Immature natural killer cell (primary cell): ENCODE measurements at regions not wholly inside any gene's neighbourhood (a gene's known extent, or its start where the extent isn't known, plus 50 kb on each side); places are given as distances from the start of the nearest gene placed in this dataset.

Experiments
- DNase-seq, 3 donors: peaks; one replicate each; pipeline ENCODE4 v3.0.0; 2022; ENCODE audit warnings: mixed read lengths in 1 of 3
- H3K27ac Mint-ChIP-seq, 6 donors: one replicate each; pipeline ENCODE4 v1.8.0; 2020; ENCODE audit warnings: mixed read lengths in 6 of 6, mild to moderate bottlenecking in 5 of 6, inconsistent platforms in 4 of 6, moderate library complexity in 3 of 6
- H3K27me3 Mint-ChIP-seq, 3 donors: one replicate each; pipeline ENCODE4 v1.8.0; 2020 to 2021; ENCODE audit warnings: low read depth in 3 of 3, mild to moderate bottlenecking in 3 of 3, mixed read lengths in 3 of 3, moderate library complexity in 3 of 3, inconsistent platforms in 1 of 3
- H3K36me3 Mint-ChIP-seq, 3 donors: one replicate each; pipeline ENCODE4 v1.8.0; 2020; ENCODE audit warnings: mixed read lengths in 3 of 3, inconsistent platforms in 2 of 3, mild to moderate bottlenecking in 2 of 3
- H3K4me1 Mint-ChIP-seq, 2 donors: one replicate each; pipeline ENCODE4 v1.8.0; 2020; ENCODE audit warnings: inconsistent platforms in 2 of 2, mild to moderate bottlenecking in 2 of 2, mixed read lengths in 2 of 2, moderate library complexity in 1 of 2
- H3K4me3 Mint-ChIP-seq, 5 donors: one replicate each; pipeline ENCODE4 v1.8.0; 2020; ENCODE audit warnings: mild to moderate bottlenecking in 5 of 5, mixed read lengths in 5 of 5, inconsistent platforms in 3 of 5, moderate library complexity in 3 of 5
- H3K9me3 Mint-ChIP-seq, 6 donors: one replicate each; pipeline ENCODE4 v1.8.0; 2020; ENCODE audit warnings: mild to moderate bottlenecking in 6 of 6, mixed read lengths in 6 of 6, inconsistent platforms in 4 of 6, moderate library complexity in 3 of 6

GRCh38 chr12:25784669-25785068, 173.8 kb upstream of the RASSF8 start:
- Mint-ChIP-seq H3K9me3 (no peaks in the 10 kb centered on the region), H3K4me1 (no peaks in the 10 kb centered on the region), H3K27ac (no peak overlapping the region), H3K4me3 (no peak overlapping the region), H3K27me3 (peaks cover 0 to 3% (median 0%) of the 10 kb centered on the region in 3 donors), H3K36me3 (no peaks in the 10 kb centered on the region)
- no peak for DNase-seq

GRCh38 chr12:25785134-25785533, 173.3 kb upstream of the RASSF8 start:
- Mint-ChIP-seq H3K4me3 (no peak overlapping the region), H3K9me3 (no peaks in the 10 kb centered on the region), H3K27me3 (peaks cover 0 to under 1% (median 0%) of the 10 kb centered on the region in 3 donors), H3K27ac (no peak overlapping the region), H3K4me1 (no peaks in the 10 kb centered on the region), H3K36me3 (no peaks in the 10 kb centered on the region)
- no peak for DNase-seq

- no peak overlapping the region for H3K27ac Mint-ChIP-seq
- no peaks in the 10 kb centered on the region for H3K27me3 Mint-ChIP-seq
- H3K9me3 Mint-ChIP-seq = peaks cover 0 to 1% (median 0%) of the 10 kb centered on the region in 6 donors
- no peaks in the 10 kb centered on the region for H3K4me1 Mint-ChIP-seq
- DNase-seq = no peak
- H3K36me3 Mint-ChIP-seq = no peaks in the 10 kb centered on the region
- no peak overlapping the region for H3K4me3 Mint-ChIP-seq
Observed at GRCh38 chr12:25787701-25788100, 170.8 kb upstream of the RASSF8 start.

- no peak for DNase-seq
- H3K4me1 Mint-ChIP-seq = no peaks in the 10 kb centered on the region
- H3K36me3 Mint-ChIP-seq = no peaks in the 10 kb centered on the region
- no peak overlapping the region for H3K27ac Mint-ChIP-seq
- H3K27me3 Mint-ChIP-seq = no peaks in the 10 kb centered on the region
- no peak overlapping the region for H3K4me3 Mint-ChIP-seq
- peaks cover 0 to 4% (median 0%) of the 10 kb centered on the region in 6 donors for H3K9me3 Mint-ChIP-seq
Observed at GRCh38 chr12:25788707-25789442, 169.6 kb upstream of the RASSF8 start.

- DNase-seq = no peak
- H3K9me3 Mint-ChIP-seq = peaks cover 0 to 4% (median 0%) of the 10 kb centered on the region in 6 donors
- H3K36me3 Mint-ChIP-seq = no peaks in the 10 kb centered on the region
- no peak overlapping the region for H3K27ac Mint-ChIP-seq
- no peaks in the 10 kb centered on the region for H3K27me3 Mint-ChIP-seq
- no peaks in the 10 kb centered on the region for H3K4me1 Mint-ChIP-seq
- H3K4me3 Mint-ChIP-seq = no peak overlapping the region
Observed at GRCh38 chr12:25789541-25789944, 168.9 kb upstream of the RASSF8 start.

- Mint-ChIP-seq H3K9me3 (peaks cover 0 to 4% (median 0%) of the 10 kb centered on the region in 6 donors), H3K36me3 (no peaks in the 10 kb centered on the region), H3K27ac (no peak overlapping the region), H3K4me3 (no peak overlapping the region), H3K4me1 (no peaks in the 10 kb centered on the region), H3K27me3 (peaks cover 0 to 2% (median 0%) of the 10 kb centered on the region in 3 donors)
- DNase-seq = no peak
Observed at GRCh38 chr12:25792031-25792430, 166.5 kb upstream of the RASSF8 start.

GRCh38 chr12:25793196-25793595, 165.3 kb upstream of the RASSF8 start:
- DNase-seq = no peak
- H3K27me3 Mint-ChIP-seq = peaks cover 0 to 2% (median 0%) of the 10 kb centered on the region in 3 donors
- H3K36me3 Mint-ChIP-seq = no peaks in the 10 kb centered on the region
- no peaks in the 10 kb centered on the region for H3K4me1 Mint-ChIP-seq
- no peak overlapping the region for H3K27ac Mint-ChIP-seq
- H3K4me3 Mint-ChIP-seq = no peak overlapping the region
- H3K9me3 Mint-ChIP-seq = peaks cover 0 to 4% (median 0%) of the 10 kb centered on the region in 6 donors

GRCh38 chr12:25794571-25794970, 163.9 kb upstream of the RASSF8 start:
- Mint-ChIP-seq H3K9me3 (peaks cover 0 to 4% (median 0%) of the 10 kb centered on the region in 6 donors), H3K27me3 (peaks cover 0 to 2% (median 0%) of the 10 kb centered on the region in 3 donors), H3K4me3 (no peak overlapping the region), H3K4me1 (no peaks in the 10 kb centered on the region), H3K27ac (no peak overlapping the region), H3K36me3 (no peaks in the 10 kb centered on the region)
- no peak for DNase-seq

- peaks cover 0 to 2% (median 0%) of the 10 kb centered on the region in 3 donors for H3K27me3 Mint-ChIP-seq
Observed at GRCh38 chr12:25796523-25797000, 161.9 kb upstream of the RASSF8 start.

GRCh38 chr12:25797386-25797785, 161.1 kb upstream of the RASSF8 start:
- no peaks in the 10 kb centered on the region for H3K36me3 Mint-ChIP-seq
- no peak for DNase-seq
- H3K27ac Mint-ChIP-seq = no peak overlapping the region
- peaks cover 0 to 3% (median 0%) of the 10 kb centered on the region in 6 donors for H3K9me3 Mint-ChIP-seq
- peaks cover 4 to 6% of the 10 kb centered on the region in 2 donors for H3K4me1 Mint-ChIP-seq
- peaks cover 0 to 2% (median 0%) of the 10 kb centered on the region in 3 donors for H3K27me3 Mint-ChIP-seq
- H3K4me3 Mint-ChIP-seq = no peak overlapping the region

More at GRCh38 chr12:25796523-25797000, 161.9 kb upstream of the RASSF8 start:
- no peak for DNase-seq
- H3K9me3 Mint-ChIP-seq = peaks cover 0 to 3% (median 0%) of the 10 kb centered on the region in 6 donors
- H3K4me1 Mint-ChIP-seq = peaks cover 4 to 6% of the 10 kb centered on the region in 2 donors
- no peak overlapping the region for H3K4me3 Mint-ChIP-seq
- H3K27ac Mint-ChIP-seq = no peak overlapping the region
- no peaks in the 10 kb centered on the region for H3K36me3 Mint-ChIP-seq

- peaks cover 0 to 2% (median 0%) of the 10 kb centered on the region in 3 donors for H3K27me3 Mint-ChIP-seq
- no peaks in the 10 kb centered on the region for H3K36me3 Mint-ChIP-seq
- no peak overlapping the region for H3K27ac Mint-ChIP-seq
- DNase-seq = no peak
- no peak overlapping the region for H3K4me3 Mint-ChIP-seq
- H3K4me1 Mint-ChIP-seq = peaks cover 4 to 6% of the 10 kb centered on the region in 2 donors
- H3K9me3 Mint-ChIP-seq = peaks cover 0 to 3% (median 0%) of the 10 kb centered on the region in 6 donors
Observed at GRCh38 chr12:25797949-25798348, 160.5 kb upstream of the RASSF8 start.

GRCh38 chr12:25800101-25800500, 158.4 kb upstream of the RASSF8 start:
- peaks cover 6 to 16% of the 10 kb centered on the region in 2 donors for H3K4me1 Mint-ChIP-seq
- no peaks in the 10 kb centered on the region for H3K36me3 Mint-ChIP-seq
- no peak overlapping the region for H3K4me3 Mint-ChIP-seq
- H3K27ac Mint-ChIP-seq = no peak overlapping the region
- no peak for DNase-seq
- H3K9me3 Mint-ChIP-seq = no peaks in the 10 kb centered on the region
- H3K27me3 Mint-ChIP-seq = peaks cover 0 to 3% (median 0%) of the 10 kb centered on the region in 3 donors

- DNase-seq = no peak
- peaks cover 21 to 32% of the 10 kb centered on the region in 2 donors for H3K4me1 Mint-ChIP-seq
- no peaks in the 10 kb centered on the region for H3K9me3 Mint-ChIP-seq
- no peak overlapping the region for H3K4me3 Mint-ChIP-seq
- H3K36me3 Mint-ChIP-seq = no peaks in the 10 kb centered on the region
- H3K27ac Mint-ChIP-seq = no peak overlapping the region
- H3K27me3 Mint-ChIP-seq = peaks cover 0 to 2% (median 0%) of the 10 kb centered on the region in 3 donors
Observed at GRCh38 chr12:25801734-25802133, 156.7 kb upstream of the RASSF8 start.

- Mint-ChIP-seq H3K36me3 (no peaks in the 10 kb centered on the region), H3K27ac (no peak overlapping the region), H3K9me3 (no peaks in the 10 kb centered on the region), H3K4me3 (no peak overlapping the region), H3K4me1 (peaks cover 23 to 36% of the 10 kb centered on the region in 2 donors), H3K27me3 (peaks cover 0 to 2% (median 0%) of the 10 kb centered on the region in 3 donors)
- DNase-seq = no peak
Observed at GRCh38 chr12:25802143-25802542, 156.3 kb upstream of the RASSF8 start.
